ENCODE measurements at regions not wholly inside any gene's neighbourhood (a gene's known extent, or its start where the extent isn't known, plus 50 kb on each side); places are given as distances from the start of the nearest gene placed in this dataset.

- no peak for DNase-seq
- H3K27me3 ChIP-seq: no peaks in the 10 kb centered on the region
- intact Hi-C loops (cut with DNase I): no loop called here
- peaks cover 0 to 35% (median 13%) of the 10 kb centered on the region in 11 donors for H3K9me3 ChIP-seq
- no peaks in the 10 kb centered on the region for H3K4me1 ChIP-seq
- H3K36me3 ChIP-seq: no peaks in the 10 kb centered on the region
- no peak overlapping the region for H3K4me3 ChIP-seq
- no peak overlapping the region for H3K27ac ChIP-seq
- WGBS, 2 donors: 80 to 87% methylated on average over 3 of the region's 3 CpGs
- no peak for ATAC-seq
- TF ChIP-seq CTCF (IDR thresholded peaks at IDR 0.05): no peak
Measured at GRCh38 chr19:28534766-28535351, 678.1 kb downstream of the UQCRFS1 start.

DNA sequence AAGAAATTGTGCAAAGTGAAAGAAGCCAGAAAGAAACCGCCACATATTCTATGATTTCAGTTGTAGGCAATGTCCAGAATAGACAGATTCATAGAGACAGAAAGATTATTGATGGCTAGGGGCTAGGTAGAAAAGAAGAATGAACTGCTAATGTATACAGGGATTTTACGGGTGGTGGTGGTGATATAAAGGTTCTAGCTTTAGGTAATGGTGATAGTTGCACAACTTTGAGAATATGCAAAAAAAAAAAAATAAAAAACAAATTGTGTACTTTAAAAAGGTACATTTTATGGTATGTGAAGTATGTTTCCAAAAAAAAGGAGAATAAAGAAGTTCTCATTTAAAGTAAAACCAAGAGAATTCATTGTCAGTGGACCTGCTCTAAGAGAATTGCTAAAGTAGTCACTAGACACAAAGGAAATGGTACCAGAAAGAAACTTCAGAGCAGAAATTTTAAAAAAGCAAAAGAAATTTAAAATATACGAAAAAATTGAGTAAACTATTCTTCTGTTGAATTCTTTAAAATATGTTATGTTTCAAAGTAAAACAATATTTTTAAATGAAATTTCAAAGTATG lies 680.1 kb downstream of the UQCRFS1 start:
- 57 to 59% methylated on average over 3 of the region's 3 CpGs for WGBS, 2 donors
- no peaks in the 10 kb centered on the region for H3K36me3 ChIP-seq
- ATAC-seq: no peak
- no peak overlapping the region for H3K4me3 ChIP-seq
- TF ChIP-seq CTCF (IDR thresholded peaks at IDR 0.05): no peak
- peaks cover 0 to 28% (median 10%) of the 10 kb centered on the region in 11 donors for H3K9me3 ChIP-seq
- DNase-seq: no peak
- intact Hi-C loops (cut with DNase I): no loop called here
- no peaks in the 10 kb centered on the region for H3K27me3 ChIP-seq
- no peaks in the 10 kb centered on the region for H3K4me1 ChIP-seq
- no peak overlapping the region for H3K27ac ChIP-seq

DNA sequence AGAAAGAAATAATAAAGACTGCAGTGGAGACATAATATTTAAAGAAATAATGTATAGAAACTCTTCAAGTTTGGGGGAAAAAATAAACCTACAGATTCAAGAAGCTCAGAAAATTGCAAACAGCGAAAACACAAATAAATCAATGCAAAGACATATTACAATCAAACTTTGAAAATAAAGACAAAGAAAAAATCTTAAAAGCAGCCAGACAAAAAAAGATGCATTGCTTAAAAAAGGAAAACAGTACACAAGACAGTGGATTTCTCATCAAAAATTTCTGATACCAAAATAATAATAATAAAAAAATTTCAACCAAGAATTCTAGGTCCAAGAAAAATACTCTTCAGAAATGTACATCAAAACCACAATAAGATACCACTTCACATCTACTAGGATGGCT lies 681.0 kb downstream of the UQCRFS1 start:
- H3K27ac ChIP-seq: no peak overlapping the region
- intact Hi-C loops (cut with DNase I): no loop called here
- DNase-seq (no peak), ATAC-seq (no peak)
- no peaks in the 10 kb centered on the region for H3K36me3 ChIP-seq
- no peak overlapping the region for H3K4me3 ChIP-seq
- H3K9me3 ChIP-seq: peaks cover 0 to 20% (median 1%) of the 10 kb centered on the region in 11 donors
- 83 to 88% methylated on average over 1 of the region's 1 CpG for WGBS, 2 donors
- TF ChIP-seq CTCF (IDR thresholded peaks at IDR 0.05): no peak
- no peaks in the 10 kb centered on the region for H3K4me1 ChIP-seq
- no peaks in the 10 kb centered on the region for H3K27me3 ChIP-seq

- Histone ChIP-seq H3K27me3 (no peaks in the 10 kb centered on the region), H3K4me1 (no peaks in the 10 kb centered on the region), H3K9me3 (peaks cover 0 to 7% (median 0%) of the 10 kb centered on the region in 11 donors), H3K36me3 (no peaks in the 10 kb centered on the region), H3K4me3 (no peak overlapping the region), H3K27ac (no peak overlapping the region)
- TF ChIP-seq CTCF (IDR thresholded peaks at IDR 0.05): no peak
- intact Hi-C loops (cut with DNase I): no loop called here
- WGBS, 2 donors: 68 to 77% methylated on average over 2 of the region's 2 CpGs
- DNase-seq (no peak), ATAC-seq (no peak)
Measured at GRCh38 chr19:28530406-28531035, 682.4 kb downstream of the UQCRFS1 start.

Measured in heart right ventricle (tissue), 16 donors.